ENCODE measurements at regions not wholly inside any gene's neighbourhood (a gene's known extent, or its start where the extent isn't known, plus 50 kb on each side); places are given as distances from the start of the nearest gene placed in this dataset.

- ATAC-seq (no peak), DNase-seq (ENCODE audit: low spot score) (no peak)
- Histone ChIP-seq H3F3A (replicated peaks; ENCODE audit: low read depth) (no peaks in the 10 kb centered on the region), H3K27me3 (ENCODE audit: insufficient read depth) (no peaks in the 10 kb centered on the region), H4K20me1 (replicated peaks; ENCODE audit: insufficient read depth) (no peaks in the 10 kb centered on the region), H3K79me2 (replicated peaks; ENCODE audit: insufficient read depth) (no peaks in the 10 kb centered on the region), H3K4me1 (ENCODE audit: insufficient read depth) (no peaks in the 10 kb centered on the region), H2AFZ (no peak overlapping the region), H3K36me3 (ENCODE audit: insufficient read depth) (no peaks in the 10 kb centered on the region), H3K27ac (ENCODE audit: low read depth) (no peak overlapping the region), H3K4me3 (no peak overlapping the region), H3K9me2 (ENCODE audit: insufficient read depth) (no peaks in the 10 kb centered on the region), H3K4me2 (no peak overlapping the region)
- no peaks in the 10 kb centered on the region; the same call in 2 of the 3 replicates for H3K36me3 Mint-ChIP-seq (ENCODE audit: low read depth)
- no peak overlapping the region for H3K27ac Mint-ChIP-seq
- no peak for TF ChIP-seq EZH2phosphoT487 (IDR thresholded peaks at IDR 0.05; ENCODE audit: unreplicated experiment)
- no peak for TF ChIP-seq EZH2 (IDR thresholded peaks at IDR 0.05; ENCODE audit: low read depth, unreplicated experiment)
- no peak for TF ChIP-seq ZNF331 (CRISPR knock-in tag; IDR thresholded peaks at IDR 0.05; ENCODE audit: low read depth)
- no peak for TF ChIP-seq JUNB (IDR thresholded peaks at IDR 0.05; ENCODE audit: unreplicated experiment)
- no peak for TF ChIP-seq POLR2AphosphoS5 (IDR thresholded peaks at IDR 0.05; ENCODE audit: low read depth)
- TF ChIP-seq ZNF114 (CRISPR knock-in tag; IDR thresholded peaks at IDR 0.05), result no peak
- no peak for TF ChIP-seq CTCF (conservative IDR thresholded peaks at IDR 0.05; ENCODE audit: low read depth in 2 of 2)
- no peak for TF ChIP-seq NANOG (IDR thresholded peaks at IDR 0.05; ENCODE audit: borderline replicate concordance)
- TF ChIP-seq REST (IDR thresholded peaks at IDR 0.05; ENCODE audit: unreplicated experiment), result no peak
- peaks cover 5% of the 10 kb centered on the region; the same call in 2 of the 3 replicates for H3K4me1 Mint-ChIP-seq
- H3K27me3 Mint-ChIP-seq (ENCODE audit: insufficient read depth, low read depth, poor library complexity), result peaks cover 4% of the 10 kb centered on the region
- no peaks in the 10 kb centered on the region; the same call in 2 of the 3 replicates for H3K9me3 Mint-ChIP-seq
- H3K4me3 Mint-ChIP-seq, result no peak overlapping the region
These were observed 107.5 kb upstream of the C14orf180 start for GRCh38 chr14:104472073-104472472.

- no peaks in the 10 kb centered on the region for H3K27me3 ChIP-seq (ENCODE audit: insufficient read depth)
- ATAC-seq (no peak), DNase-seq (ENCODE audit: low spot score) (no peak)
- no peaks in the 10 kb centered on the region for H3K79me2 ChIP-seq (replicated peaks; ENCODE audit: insufficient read depth)
- no peaks in the 10 kb centered on the region for H4K20me1 ChIP-seq (replicated peaks; ENCODE audit: insufficient read depth)
- Mint-ChIP-seq H3K27me3 (ENCODE audit: insufficient read depth, low read depth, poor library complexity) (peaks cover 6% of the 10 kb centered on the region), H3K9me3 (no peaks in the 10 kb centered on the region; the same call in 2 of the 3 replicates), H3K27ac (no peak overlapping the region), H3K4me1 (peaks cover 5% of the 10 kb centered on the region; the same call in 2 of the 3 replicates), H3K36me3 (ENCODE audit: low read depth) (no peaks in the 10 kb centered on the region; the same call in 2 of the 3 replicates), H3K4me3 (no peak overlapping the region)
- no peaks in the 10 kb centered on the region for H3F3A ChIP-seq (replicated peaks; ENCODE audit: low read depth)
- H2AFZ ChIP-seq, result no peak overlapping the region
- no peaks in the 10 kb centered on the region for H3K9me2 ChIP-seq (ENCODE audit: insufficient read depth)
- no peaks in the 10 kb centered on the region for H3K4me1 ChIP-seq (ENCODE audit: insufficient read depth)
- no peak overlapping the region for H3K27ac ChIP-seq (ENCODE audit: low read depth)
- no peak overlapping the region for H3K4me3 ChIP-seq
- H3K36me3 ChIP-seq (ENCODE audit: insufficient read depth), result no peaks in the 10 kb centered on the region
- no peak overlapping the region for H3K4me2 ChIP-seq
- TF ChIP-seq POLR2AphosphoS5 (IDR thresholded peaks at IDR 0.05; ENCODE audit: low read depth) (no peak), EZH2 (IDR thresholded peaks at IDR 0.05; ENCODE audit: low read depth, unreplicated experiment) (no peak), NANOG (IDR thresholded peaks at IDR 0.05; ENCODE audit: borderline replicate concordance) (no peak), REST (IDR thresholded peaks at IDR 0.05; ENCODE audit: unreplicated experiment) (no peak), STAT1 (IDR thresholded peaks at IDR 0.05; ENCODE audit: unreplicated experiment) (no peak), EZH2phosphoT487 (IDR thresholded peaks at IDR 0.05; ENCODE audit: unreplicated experiment) (no peak), JUNB (IDR thresholded peaks at IDR 0.05; ENCODE audit: unreplicated experiment) (no peak)
These were observed 106.9 kb upstream of the C14orf180 start for GRCh38 chr14:104472536-104473243.

Measured in GM23338 (cell line).